Astrocyte of the spinal cord (primary cell): ENCODE measurements at regions not wholly inside any gene's neighbourhood (a gene's known extent, or its start where the extent isn't known, plus 50 kb on each side); places are given as distances from the start of the nearest gene placed in this dataset.

Experiments used
- DNase-seq: peaks from one replicate; pipeline ENCODE4 v3.0.0; 2011; ENCODE audit warnings: low read depth, low spot score
- H3K4me3 ChIP-seq: 2 replicates; pipeline ENCODE4 v1.5.1; 2011; ENCODE audit warnings: low read depth, mild to moderate bottlenecking, low read length, moderate library complexity
- in situ Hi-C: cut with HindIII; loops from 2 replicates; pipeline ENCODE4 v1.10.0; 2017; ENCODE audit warnings: low sequenced_read_pairs
- TF ChIP-seq, protein P1 (sequence below): IDR thresholded peaks from 2 replicates; pipeline ENCODE4 v1.5.1; 2012; ENCODE audit warnings: low read depth, mild to moderate bottlenecking, low read length, inconsistent platforms

DNA sequence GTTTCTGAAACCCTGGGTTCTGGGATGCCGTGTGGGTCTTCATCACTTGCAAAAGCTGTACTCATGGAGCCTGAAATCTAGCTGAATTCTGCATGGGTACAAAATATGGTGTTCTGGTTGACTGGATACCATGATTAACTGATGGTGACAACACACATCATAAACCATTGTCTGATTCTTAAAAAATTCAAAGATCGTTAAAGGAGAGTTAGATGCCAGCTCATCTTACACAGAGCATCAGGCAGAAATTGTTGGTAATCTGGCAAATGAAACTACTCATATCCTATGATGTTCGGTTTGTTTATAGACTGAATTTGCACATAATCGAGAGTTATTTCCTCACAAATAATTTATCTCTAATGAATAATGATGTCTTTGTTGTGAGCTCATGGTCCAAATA is 218.1 kb upstream of the PKN2 start:
- in situ Hi-C loops, result no loop called here
- no peak overlapping the region for H3K4me3 ChIP-seq

DNA sequence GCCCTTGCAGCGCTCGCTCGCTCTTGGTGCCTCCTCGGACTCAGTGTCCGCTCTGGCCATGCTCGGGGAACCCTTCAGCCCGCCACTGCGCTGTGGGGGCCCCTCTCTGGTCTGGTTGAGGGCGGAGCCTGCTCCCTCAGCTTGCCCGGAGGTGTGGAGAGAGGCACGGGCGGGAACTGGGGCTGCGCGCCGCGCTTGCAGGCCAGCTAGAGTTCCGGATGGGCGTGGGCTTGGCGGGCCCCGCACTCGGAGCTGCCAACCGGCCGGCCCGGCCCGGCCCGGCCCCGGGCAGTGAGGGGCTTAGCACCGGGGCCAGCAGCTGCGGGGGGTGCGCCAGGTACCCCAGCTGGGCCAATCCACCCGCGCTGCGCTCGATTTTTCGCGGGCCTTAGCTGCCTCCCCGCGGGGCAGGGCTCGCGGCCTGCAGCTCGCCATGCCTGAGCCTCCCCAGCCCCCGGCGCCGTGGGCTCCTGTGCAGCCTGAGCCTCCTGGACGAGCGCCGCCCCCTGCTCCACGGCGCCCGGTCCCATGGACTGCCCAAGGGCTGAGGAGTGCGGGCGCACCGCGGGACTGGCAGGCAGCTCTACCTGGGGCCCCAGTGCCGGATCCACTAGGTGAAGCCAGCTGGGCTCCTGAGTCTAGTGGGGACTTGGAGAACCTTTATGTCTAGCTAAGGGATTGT is 217.0 kb upstream of the PKN2 start:
- in situ Hi-C loops, result no loop called here
- TF ChIP-seq, protein P1, sequence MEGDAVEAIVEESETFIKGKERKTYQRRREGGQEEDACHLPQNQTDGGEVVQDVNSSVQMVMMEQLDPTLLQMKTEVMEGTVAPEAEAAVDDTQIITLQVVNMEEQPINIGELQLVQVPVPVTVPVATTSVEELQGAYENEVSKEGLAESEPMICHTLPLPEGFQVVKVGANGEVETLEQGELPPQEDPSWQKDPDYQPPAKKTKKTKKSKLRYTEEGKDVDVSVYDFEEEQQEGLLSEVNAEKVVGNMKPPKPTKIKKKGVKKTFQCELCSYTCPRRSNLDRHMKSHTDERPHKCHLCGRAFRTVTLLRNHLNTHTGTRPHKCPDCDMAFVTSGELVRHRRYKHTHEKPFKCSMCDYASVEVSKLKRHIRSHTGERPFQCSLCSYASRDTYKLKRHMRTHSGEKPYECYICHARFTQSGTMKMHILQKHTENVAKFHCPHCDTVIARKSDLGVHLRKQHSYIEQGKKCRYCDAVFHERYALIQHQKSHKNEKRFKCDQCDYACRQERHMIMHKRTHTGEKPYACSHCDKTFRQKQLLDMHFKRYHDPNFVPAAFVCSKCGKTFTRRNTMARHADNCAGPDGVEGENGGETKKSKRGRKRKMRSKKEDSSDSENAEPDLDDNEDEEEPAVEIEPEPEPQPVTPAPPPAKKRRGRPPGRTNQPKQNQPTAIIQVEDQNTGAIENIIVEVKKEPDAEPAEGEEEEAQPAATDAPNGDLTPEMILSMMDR, result no peak
- no peak overlapping the region for H3K4me3 ChIP-seq
- DNase-seq, result no peak

More for the DNA sequence above, 218.1 kb upstream of the PKN2 start:
- no peak for DNase-seq
- TF ChIP-seq, protein P1, result no peak

DNA sequence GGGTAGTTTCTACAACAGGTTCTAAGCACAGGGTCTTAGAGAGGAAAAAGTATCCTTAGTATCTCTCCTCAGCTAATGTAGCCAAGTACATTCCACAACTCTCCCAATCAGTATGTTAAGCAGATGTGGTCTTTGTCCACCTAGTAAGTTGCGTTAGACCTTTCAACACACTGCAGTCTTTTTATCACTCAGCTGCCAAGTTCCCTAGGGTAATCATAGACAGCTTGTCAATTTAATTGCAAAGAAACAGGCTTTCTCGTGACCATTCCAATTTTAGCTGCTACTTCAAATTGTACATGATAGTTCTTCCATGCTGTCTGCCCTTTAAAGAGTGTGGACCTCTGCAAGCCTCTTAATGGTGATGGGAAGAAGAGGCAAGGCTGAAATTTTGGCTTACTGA is 211.8 kb upstream of the PKN2 start:
- in situ Hi-C loops, result no loop called here
- TF ChIP-seq, protein P1, result no peak
- H3K4me3 ChIP-seq, result no peak overlapping the region
- no peak for DNase-seq

DNA sequence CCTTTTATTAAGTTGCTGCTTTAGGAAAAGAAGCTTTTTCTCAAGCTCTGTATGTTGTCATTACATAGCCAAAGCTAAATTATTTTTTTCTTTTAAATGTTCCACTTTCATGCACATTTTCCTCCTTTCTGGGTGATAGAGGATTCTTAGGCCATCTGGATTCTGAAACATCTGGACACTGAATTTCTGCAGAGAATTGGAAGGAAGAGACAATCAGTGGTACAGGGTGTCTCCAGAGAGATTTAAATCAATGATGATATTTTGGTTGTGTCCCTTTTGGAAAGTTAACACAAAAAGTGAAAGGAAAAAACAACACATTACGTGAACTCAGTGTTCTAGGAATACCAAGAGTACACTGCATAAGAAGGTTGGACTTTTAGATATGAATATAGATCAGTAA is 211.4 kb upstream of the PKN2 start:
- no peak for DNase-seq
- in situ Hi-C loops, result no loop called here
- TF ChIP-seq, protein P1, result no peak
- H3K4me3 ChIP-seq, result no peak overlapping the region

DNA sequence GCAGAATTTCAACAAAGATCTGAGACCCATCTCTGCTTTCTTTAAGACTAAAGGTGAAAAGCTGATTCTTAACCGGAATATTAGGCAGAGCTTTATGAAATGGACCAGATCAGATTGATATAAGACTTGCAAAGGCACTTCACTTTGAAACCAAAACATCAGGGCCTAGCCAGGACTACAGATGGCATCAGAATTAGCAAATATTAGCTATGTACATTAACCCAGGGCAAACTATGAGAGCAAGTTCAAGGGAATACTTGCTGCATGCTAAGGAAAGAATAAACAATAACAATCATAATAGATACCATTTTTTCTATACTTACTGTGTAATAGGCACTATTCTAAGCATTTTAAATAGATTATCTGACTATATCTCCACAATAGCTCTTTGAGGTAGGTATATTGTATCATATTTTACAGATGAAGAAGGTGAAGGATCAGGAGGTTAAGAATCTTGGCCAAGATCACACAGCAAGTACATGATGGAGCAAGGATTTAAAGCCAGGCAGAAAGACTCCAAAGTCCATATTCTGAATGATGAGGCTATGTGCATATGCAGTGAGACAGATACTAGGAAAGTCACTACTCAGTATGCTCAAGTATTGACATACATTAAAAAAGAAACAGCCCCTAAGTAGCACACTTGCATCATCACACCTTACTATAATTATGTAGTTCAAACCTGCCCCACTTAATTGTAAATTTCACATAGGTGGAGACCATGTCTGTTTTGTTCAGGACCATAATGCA is 209.3 kb upstream of the PKN2 start:
- no peak for DNase-seq
- TF ChIP-seq, protein P1, result no peak
- in situ Hi-C loops, result no loop called here
- no peak overlapping the region for H3K4me3 ChIP-seq

DNA sequence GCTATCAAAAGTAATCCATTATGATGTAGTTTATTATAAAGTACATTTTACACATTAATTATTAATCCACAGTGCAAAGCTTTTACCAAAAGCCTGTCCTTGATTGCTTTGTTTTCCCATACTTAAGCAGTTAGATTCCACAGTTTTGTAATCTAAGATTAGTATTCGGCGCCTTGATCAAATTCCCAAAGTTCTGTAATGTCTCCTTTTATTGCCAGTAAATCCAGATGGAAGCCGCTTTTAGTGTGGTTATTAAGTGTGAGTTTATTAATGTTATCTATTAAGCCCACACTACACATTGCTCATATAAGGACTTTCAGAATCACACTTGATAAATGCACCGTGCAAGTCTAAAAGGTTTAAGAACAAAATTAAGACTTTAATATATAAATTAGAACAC is 199.2 kb upstream of the PKN2 start:
- DNase-seq, result no peak
- no peak overlapping the region for H3K4me3 ChIP-seq
- TF ChIP-seq, protein P1, result no peak
- in situ Hi-C loops, result no loop called here
